Osteoblast (primary cell): ENCODE measurements at regions not wholly inside any gene's neighbourhood (a gene's known extent, or its start where the extent isn't known, plus 50 kb on each side); places are given as distances from the start of the nearest gene placed in this dataset.

Experiments used
- DNase-seq: peaks from one replicate; pipeline ENCODE4 v3.0.0; 2011; ENCODE audit warnings: low spot score, mixed read lengths; ENCODE audit not compliant: insufficient read length; ENCODE audit errors: missing footprints
- H2AFZ ChIP-seq: 2 replicates; pipeline ENCODE4 v1.6.0; 2011; ENCODE audit warnings: mild to moderate bottlenecking, low read length
- H3K27ac ChIP-seq: 2 replicates; pipeline ENCODE4 v1.5.1; 2011; ENCODE audit warnings: mild to moderate bottlenecking, low read depth, low read length, moderate library complexity
- H3K27me3 ChIP-seq: 2 replicates; pipeline ENCODE4 v1.6.0; 2012; ENCODE audit warnings: mild to moderate bottlenecking, control low read depth, inconsistent platforms, low read length, moderate library complexity; ENCODE audit not compliant: insufficient read depth
- H3K36me3 ChIP-seq: 2 replicates; pipeline ENCODE4 v1.5.1; 2011; ENCODE audit warnings: mild to moderate bottlenecking, low read length, control low read depth, moderate library complexity; ENCODE audit not compliant: insufficient read depth
- H3K4me1 ChIP-seq: 2 replicates; pipeline ENCODE4 v1.5.1; 2011; ENCODE audit warnings: mild to moderate bottlenecking, low read length, control low read depth, moderate library complexity; ENCODE audit not compliant: insufficient read depth
- H3K4me2 ChIP-seq: 2 replicates; pipeline ENCODE4 v1.6.0; 2011; ENCODE audit warnings: mild to moderate bottlenecking, low read length; ENCODE audit not compliant: insufficient read depth
- H3K4me3 ChIP-seq: fragments of 200-600 bp; sonication (generic); 3 replicates; pipeline ENCODE4 v1.5.1; 2012; ENCODE audit warnings: mild to moderate bottlenecking, low read length, inconsistent platforms; ENCODE audit not compliant: insufficient read depth
- H3K79me2 ChIP-seq: 2 replicates; pipeline ENCODE4 v1.6.0; 2012; ENCODE audit warnings: mild to moderate bottlenecking, low read length, control low read depth, inconsistent platforms; ENCODE audit not compliant: insufficient read depth
- H3K9me3 ChIP-seq: 2 replicates; pipeline ENCODE4 v1.5.1; 2011; ENCODE audit warnings: low read depth, low read length, control low read depth
- H4K20me1 ChIP-seq: 2 replicates; pipeline ENCODE4 v1.6.0; 2012; ENCODE audit warnings: mild to moderate bottlenecking, low read length, control low read depth; ENCODE audit not compliant: insufficient read depth
- TF ChIP-seq, protein P1 (sequence below): IDR thresholded peaks from 2 replicates; pipeline ENCODE4 v1.5.1; 2011; ENCODE audit warnings: mild to moderate bottlenecking, low read depth, low read length, moderate library complexity; ENCODE audit errors: extremely low read depth

DNA sequence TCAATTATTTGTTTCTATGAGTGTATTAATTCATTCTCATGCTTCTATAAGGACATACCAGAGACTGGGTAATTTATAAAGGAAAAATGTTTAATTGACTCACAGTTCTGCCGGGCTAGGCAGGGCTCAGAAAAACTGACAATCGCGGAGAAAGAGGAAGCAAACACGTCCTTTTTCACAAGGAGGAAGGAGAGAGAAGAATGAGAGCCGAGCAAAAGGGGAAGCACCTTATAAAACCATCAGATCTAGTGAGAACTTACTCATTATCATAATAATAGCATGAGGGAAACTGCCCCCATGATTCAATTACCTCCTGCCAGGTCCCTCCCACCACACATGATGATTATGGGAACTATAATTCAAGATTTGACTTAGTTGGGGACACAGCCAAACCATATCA lies 294.0 kb downstream of the DSC3 start:
- H3K79me2 ChIP-seq: no peaks in the 10 kb centered on the region
- no peak for DNase-seq
- no peaks in the 10 kb centered on the region for H3K27me3 ChIP-seq
- no peak overlapping the region for H3K27ac ChIP-seq
- H2AFZ ChIP-seq: no peak overlapping the region
- TF ChIP-seq, protein P1, sequence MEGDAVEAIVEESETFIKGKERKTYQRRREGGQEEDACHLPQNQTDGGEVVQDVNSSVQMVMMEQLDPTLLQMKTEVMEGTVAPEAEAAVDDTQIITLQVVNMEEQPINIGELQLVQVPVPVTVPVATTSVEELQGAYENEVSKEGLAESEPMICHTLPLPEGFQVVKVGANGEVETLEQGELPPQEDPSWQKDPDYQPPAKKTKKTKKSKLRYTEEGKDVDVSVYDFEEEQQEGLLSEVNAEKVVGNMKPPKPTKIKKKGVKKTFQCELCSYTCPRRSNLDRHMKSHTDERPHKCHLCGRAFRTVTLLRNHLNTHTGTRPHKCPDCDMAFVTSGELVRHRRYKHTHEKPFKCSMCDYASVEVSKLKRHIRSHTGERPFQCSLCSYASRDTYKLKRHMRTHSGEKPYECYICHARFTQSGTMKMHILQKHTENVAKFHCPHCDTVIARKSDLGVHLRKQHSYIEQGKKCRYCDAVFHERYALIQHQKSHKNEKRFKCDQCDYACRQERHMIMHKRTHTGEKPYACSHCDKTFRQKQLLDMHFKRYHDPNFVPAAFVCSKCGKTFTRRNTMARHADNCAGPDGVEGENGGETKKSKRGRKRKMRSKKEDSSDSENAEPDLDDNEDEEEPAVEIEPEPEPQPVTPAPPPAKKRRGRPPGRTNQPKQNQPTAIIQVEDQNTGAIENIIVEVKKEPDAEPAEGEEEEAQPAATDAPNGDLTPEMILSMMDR: no peak
- H3K4me2 ChIP-seq: no peak overlapping the region
- no peak overlapping the region for H3K4me3 ChIP-seq
- H3K4me1 ChIP-seq: no peaks in the 10 kb centered on the region
- no peaks in the 10 kb centered on the region for H3K36me3 ChIP-seq
- H3K9me3 ChIP-seq: peaks cover 7% of the 10 kb centered on the region
- H4K20me1 ChIP-seq: no peaks in the 10 kb centered on the region

DNA sequence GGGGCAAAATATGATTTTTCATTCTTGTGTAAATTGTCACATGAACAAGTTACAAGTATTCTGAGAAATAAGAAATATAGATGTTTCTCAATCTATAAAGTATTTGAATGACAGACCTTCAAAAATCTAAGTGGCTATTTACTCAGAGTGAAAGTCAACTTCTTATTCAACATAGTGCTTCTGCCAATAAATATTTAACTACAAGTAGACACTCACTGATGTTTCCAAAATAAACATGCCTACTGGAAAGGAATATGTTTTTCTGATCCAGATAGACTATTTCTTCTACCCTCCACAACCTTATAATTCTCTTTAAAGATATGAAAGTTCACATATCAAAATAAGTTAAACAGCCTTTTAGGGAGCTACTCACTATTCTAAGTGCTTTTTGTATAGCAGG lies 296.3 kb downstream of the DSC3 start:
- no peak for DNase-seq
- Histone ChIP-seq H3K36me3 (no peaks in the 10 kb centered on the region), H3K79me2 (no peaks in the 10 kb centered on the region), H3K4me1 (no peaks in the 10 kb centered on the region), H3K27ac (no peak overlapping the region), H3K4me2 (no peak overlapping the region), H3K9me3 (no peaks in the 10 kb centered on the region), H3K27me3 (no peaks in the 10 kb centered on the region), H4K20me1 (no peaks in the 10 kb centered on the region), H2AFZ (no peak overlapping the region), H3K4me3 (no peak overlapping the region)
- TF ChIP-seq, protein P1: no peak

DNA sequence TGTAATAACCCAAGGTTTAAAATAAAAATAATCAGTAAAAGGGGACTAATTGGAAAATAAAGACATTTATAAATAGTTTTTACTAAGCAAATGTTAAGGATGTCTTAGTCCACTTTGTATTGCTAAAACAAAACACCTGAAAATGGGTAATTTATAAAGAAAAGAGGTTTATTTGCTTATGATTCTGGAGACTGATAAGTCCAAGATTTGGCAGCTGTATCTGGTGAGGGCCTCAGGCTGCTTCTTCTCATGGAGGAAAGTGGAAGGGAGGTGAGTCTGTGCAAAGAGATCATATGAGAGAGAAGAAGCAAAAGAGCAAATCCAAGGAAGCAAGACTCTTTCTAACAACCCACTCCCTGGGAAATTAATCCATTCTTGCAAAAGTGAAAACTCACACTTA lies 299.5 kb downstream of the DSC3 start:
- Histone ChIP-seq H2AFZ (no peak overlapping the region), H3K4me2 (no peak overlapping the region), H3K27ac (no peak overlapping the region), H3K27me3 (no peaks in the 10 kb centered on the region), H3K9me3 (no peaks in the 10 kb centered on the region), H3K4me1 (no peaks in the 10 kb centered on the region), H4K20me1 (no peaks in the 10 kb centered on the region), H3K79me2 (no peaks in the 10 kb centered on the region), H3K36me3 (no peaks in the 10 kb centered on the region), H3K4me3 (no peak overlapping the region)
- TF ChIP-seq, protein P1: no peak
- DNase-seq: no peak

DNA sequence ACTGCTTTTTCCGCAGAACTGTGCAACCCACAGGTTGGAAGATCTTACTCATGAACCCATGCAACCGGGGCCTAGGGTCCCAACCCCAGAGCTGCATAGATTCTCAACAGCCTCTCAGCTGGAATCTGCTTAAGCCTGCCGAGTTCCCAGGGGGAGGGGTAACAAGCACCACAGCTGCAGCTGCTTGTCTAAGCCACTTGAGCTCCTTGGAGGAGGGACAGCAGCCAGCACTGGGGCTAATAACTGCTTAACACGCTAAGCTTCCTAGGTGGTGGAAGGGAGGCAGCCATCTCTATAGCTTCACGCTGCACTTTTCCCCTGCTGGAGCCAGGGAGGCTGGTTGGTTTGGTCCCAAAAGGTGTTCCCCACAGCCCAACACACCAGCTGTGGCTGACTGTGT lies 311.6 kb downstream of the DSC3 start:
- H3K79me2 ChIP-seq: no peaks in the 10 kb centered on the region
- H3K36me3 ChIP-seq: no peaks in the 10 kb centered on the region
- no peaks in the 10 kb centered on the region for H3K27me3 ChIP-seq
- peaks cover 6% of the 10 kb centered on the region for H3K9me3 ChIP-seq
- no peak overlapping the region for H2AFZ ChIP-seq
- no peaks in the 10 kb centered on the region for H4K20me1 ChIP-seq
- no peaks in the 10 kb centered on the region for H3K4me1 ChIP-seq
- H3K27ac ChIP-seq: no peak overlapping the region
- H3K4me3 ChIP-seq: no peak overlapping the region
- no peak for DNase-seq
- H3K4me2 ChIP-seq: no peak overlapping the region
- TF ChIP-seq, protein P1: no peak
